Endothelial cell of umbilical vein (primary cell): ENCODE measurements at regions not wholly inside any gene's neighbourhood (a gene's known extent, or its start where the extent isn't known, plus 50 kb on each side); places are given as distances from the start of the nearest gene placed in this dataset.
"Not testable (repeated sequence)": the region's sequence is repeated elsewhere in the genome, so short reads cannot be mapped to it uniquely, and the experiment has no call there.

Source experiments
- CTCF ChIP-seq, 2 donors: IDR thresholded peaks; 1 replicate in 1 of 2; 2 replicates in 1 of 2; pipeline ENCODE4 v1.5.1; 2011; ENCODE audit warnings: low read length in 2 of 2, mild to moderate bottlenecking in 2 of 2, moderate library complexity in 2 of 2, control low read depth in 1 of 2, inconsistent platforms in 1 of 2, low read depth in 1 of 2; ENCODE audit not compliant: insufficient read depth in 1 of 2; ENCODE audit errors: extremely low read depth in 1 of 2
- EZH2 ChIP-seq: IDR thresholded peaks from 2 replicates; pipeline ENCODE4 v1.6.1; 2012; ENCODE audit warnings: borderline replicate concordance, low read depth, mild to moderate bottlenecking, moderate library complexity, low read length, inconsistent platforms; ENCODE audit not compliant: severe bottlenecking
- GATA2 ChIP-seq: IDR thresholded peaks from 2 replicates; pipeline ENCODE4 v1.7.0; 2011; ENCODE audit warnings: low read depth, mild to moderate bottlenecking, moderate library complexity, mixed read lengths, low read length; ENCODE audit not compliant: insufficient read length, insufficient read depth
- JUN ChIP-seq: IDR thresholded peaks from 2 replicates; pipeline ENCODE4 v1.6.1; 2011; ENCODE audit warnings: borderline replicate concordance, low read depth; ENCODE audit not compliant: insufficient read length, insufficient read depth
- MYC ChIP-seq: IDR thresholded peaks from one replicate; pipeline ENCODE4 v1.6.1; 2011; ENCODE audit warnings: mild to moderate bottlenecking, low read depth, low read length
- POLR2A ChIP-seq: IDR thresholded peaks from 2 replicates; pipeline ENCODE4 v1.6.1; 2012; ENCODE audit warnings: low read depth, mild to moderate bottlenecking, control low read depth, low read length
- POLR2AphosphoS5 ChIP-seq: IDR thresholded peaks from 2 replicates; pipeline ENCODE4 v1.6.1; 2012; ENCODE audit warnings: low read depth, mild to moderate bottlenecking, control low read depth, low read length, moderate library complexity; ENCODE audit not compliant: insufficient read depth

- not testable (repeated sequence) for TF ChIP-seq POLR2AphosphoS5; POLR2A; CTCF (IDR thresholded peaks at IDR 0.05; ENCODE audit: extremely low read depth in 1 of 2, insufficient read depth in 1 of 2, low read depth in 1 of 2, low read length in 2 of 2); JUN; EZH2; MYC; GATA2
Measured at GRCh38 chr6:62999242-62999641, 212.0 kb upstream of the FKBP1C start.
